ENCODE measurements at regions not wholly inside any gene's neighbourhood (a gene's known extent, or its start where the extent isn't known, plus 50 kb on each side); places are given as distances from the start of the nearest gene placed in this dataset.
"Not testable (repeated sequence)": the region's sequence is repeated elsewhere in the genome, so short reads cannot be mapped to it uniquely, and the experiment has no call there.

GRCh38 chr7:142641252-142641651, 108.0 kb upstream of the PRSS1 start:
- not testable (repeated sequence) for TF ChIP-seq CTCF, POLR2A (IDR thresholded peaks at IDR 0.05)

Data from breast epithelium (tissue), 3 donors.